K562 (cell line): ENCODE measurements at regions not wholly inside any gene's neighbourhood (a gene's known extent, or its start where the extent isn't known, plus 50 kb on each side); places are given as distances from the start of the nearest gene placed in this dataset.

Experiments used
- ATAC-seq: fragments of 200-7000 bp; cut with Tn5 transposase; 3 replicates; pipeline ENCODE4 v1.9.1; 2020; ENCODE audit warnings: moderate library complexity
- BruUV-seq: library from RNA; stranded (reverse); fragments of 400-500 nt; replicated peaks from 2 replicates; lab custom pipeline; 2021; lab: Mats Ljungman, UMichigan
- CTCF ChIA-PET: fragments of 300-600 bp; formaldehyde crosslinking; extraction: SDS; loops from one replicate; lab custom pipeline; 2021; ENCODE audit warnings: low intra/inter-chr PET ratio; lab: Yijun Ruan, JAX
- POLR2A ChIA-PET: fragments of 300-600, 350-650 bp; sonication (Branson Sonifier 250); formaldehyde crosslinking; extraction: SDS; loops from one replicate; lab custom pipeline; 2021; ENCODE audit warnings: antibody characterized with exemption, inconsistent platforms; lab: Yijun Ruan, JAX
- DNase-seq, 4 experiments: peaks; one replicate each; pipeline versions ENCODE4 v3.0.0 to v3.0.0-alpha.2; 2011 to 2018; ENCODE audit warnings: low spot score in 3 of 4, mixed read lengths in 3 of 4; ENCODE audit errors: extremely low read depth in 1 of 4
- FAIRE-seq: peaks from 2 replicates; lab custom pipeline; 2011; peaks lifted over from hg19 to GRCh38; lab: Jason Lieb, UNC
- H2AFZ ChIP-seq: 2 replicates; pipeline ENCODE4 v1.6.0; 2011; ENCODE audit warnings: low read depth, low read length, control low read depth, inconsistent platforms
- H3K27ac ChIP-seq: fragments of 200-600 bp; 3 replicates; pipeline ENCODE4 v1.8.0; 2011; ENCODE audit warnings: low read depth, mild to moderate bottlenecking, control low read depth, inconsistent platforms, low read length, moderate library complexity, mixed read lengths; ENCODE audit errors: extremely low read depth
- H3K27me3 ChIP-seq, 2 experiments: fragments of 300-600 bp in 1 of 2; 2 replicates in 1 of 2; 3 replicates in 1 of 2; pipeline versions ENCODE4 v1.6.0 to v1.8.0; 2011; ENCODE audit warnings: inconsistent platforms in 2 of 2, low read length in 2 of 2, mild to moderate bottlenecking in 1 of 2, mixed read lengths in 1 of 2, moderate library complexity in 1 of 2; ENCODE audit not compliant: control insufficient read depth in 2 of 2, insufficient read depth in 2 of 2
- H3K36me3 ChIP-seq: fragments of 300-600 bp; 3 replicates; pipeline ENCODE4 v1.8.0; 2011; ENCODE audit warnings: mild to moderate bottlenecking, low read length, inconsistent platforms; ENCODE audit not compliant: control insufficient read depth, insufficient read depth
- H3K4me1 ChIP-seq, 2 experiments: fragments of 200-600 bp in 1 of 2; replicated peaks in 1 of 2; 2 replicates in 1 of 2; 3 replicates in 1 of 2; pipeline versions ENCODE4 v1.5.1 to v1.8.0; 2011; ENCODE audit warnings: inconsistent platforms in 2 of 2, low read length in 2 of 2, mild to moderate bottlenecking in 1 of 2, mixed read lengths in 1 of 2, moderate library complexity in 1 of 2; ENCODE audit not compliant: control insufficient read depth in 2 of 2, insufficient read depth in 2 of 2
- H3K4me2 ChIP-seq: 2 replicates; pipeline ENCODE4 v1.6.1; 2011; ENCODE audit warnings: low read length, control low read depth, inconsistent platforms, mixed read lengths; ENCODE audit not compliant: insufficient read depth
- H3K4me3 ChIP-seq: fragments of 200-600 bp; sonication (generic), shearing (Covaris generic); 2 replicates; pipeline ENCODE4 v1.5.1; 2016; ENCODE audit warnings: control low read depth, inconsistent platforms
- H3K79me2 ChIP-seq: fragments of 200-600 bp; 3 replicates; pipeline ENCODE4 v1.8.0; 2011; ENCODE audit warnings: low read length, inconsistent platforms; ENCODE audit not compliant: control insufficient read depth, insufficient read depth
- H3K9ac ChIP-seq, 2 experiments: 2 replicates each; pipeline versions ENCODE4 v1.6.0 to v1.6.1; 2011; ENCODE audit warnings: low read depth in 2 of 2, low read length in 2 of 2, control low read depth in 1 of 2, inconsistent platforms in 1 of 2, mild to moderate bottlenecking in 1 of 2, mixed read lengths in 1 of 2; ENCODE audit not compliant: insufficient read depth in 1 of 2
- H3K9me1 ChIP-seq: one replicate; pipeline ENCODE4 v1.6.0; 2011; ENCODE audit warnings: inconsistent platforms, mild to moderate bottlenecking, low read length, moderate library complexity; ENCODE audit not compliant: control insufficient read depth, insufficient read depth
- H3K9me3 ChIP-seq: replicated peaks from 2 replicates; pipeline ENCODE4 v1.5.1; 2011; ENCODE audit warnings: low read depth, low read length, inconsistent platforms; ENCODE audit not compliant: control insufficient read depth, insufficient read depth
- H4K20me1 ChIP-seq: replicated peaks from 2 replicates; pipeline ENCODE4 v1.6.1; 2011; ENCODE audit warnings: low read length, inconsistent platforms, mixed read lengths; ENCODE audit not compliant: control insufficient read depth, insufficient read depth
- C11orf30 ChIP-seq: fragments of 450-650 bp; IDR thresholded peaks from 2 replicates; pipeline ENCODE4 v1.6.1; 2016; ENCODE audit warnings: low read depth, mild to moderate bottlenecking
- GATA2 ChIP-seq: sonication (generic); formaldehyde crosslinking; IDR thresholded peaks from 2 replicates; pipeline ENCODE4 v1.4.0; 2020; ENCODE audit warnings: mild to moderate bottlenecking, missing genetic modification reagents
- HLTF ChIP-seq: fragments of 450-650 bp; IDR thresholded peaks from 2 replicates; pipeline ENCODE4 v1.6.1; 2016
- SMAD2 ChIP-seq: fragments of 150-350 bp; IDR thresholded peaks from 2 replicates; pipeline ENCODE4 v1.6.1; 2014; ENCODE audit warnings: low read depth, mild to moderate bottlenecking, low read length
- ZNF212 ChIP-seq: fragments of 450-650 bp; formaldehyde crosslinking; IDR thresholded peaks from 2 replicates; pipeline ENCODE4 v1.4.0; 2020; ENCODE audit warnings: mild to moderate bottlenecking
- ZSCAN32 ChIP-seq: fragments of 450-650 bp; formaldehyde crosslinking; IDR thresholded peaks from 2 replicates; pipeline ENCODE4 v1.4.0; 2020; ENCODE audit warnings: mild to moderate bottlenecking, moderate library complexity
- WGBS: fragments of 100-300 bp; shearing (Covaris generic); methylation state at CpG from one replicate; pipeline ENCODE4 v1.1.6; 2016; ENCODE audit warnings: low coverage, mixed read lengths; ENCODE audit not compliant: insufficient coverage; ENCODE audit errors: missing lambda C conversion rate; 5-methylcytosine and 5-hydroxymethylcytosine counted together
- in situ Hi-C: fragments of 300-500 bp; cut with MboI; formaldehyde crosslinking; loops from 4 replicates; pipeline ENCODE4 v1.15.0; 2018; ENCODE audit warnings: inconsistent platforms, mixed read lengths
- intact Hi-C: fragments of 100-400 bp; cut with micrococcal nuclease; formaldehyde crosslinking; loops from 2 replicates; pipeline ENCODE4 v1.14.2; 2022
- TF ChIP-seq, protein P1 (sequence below): sonication (generic); formaldehyde crosslinking; IDR thresholded peaks from 2 replicates; pipeline ENCODE4 v1.5.0; 2020; ENCODE audit warnings: missing genetic modification reagents

DNA sequence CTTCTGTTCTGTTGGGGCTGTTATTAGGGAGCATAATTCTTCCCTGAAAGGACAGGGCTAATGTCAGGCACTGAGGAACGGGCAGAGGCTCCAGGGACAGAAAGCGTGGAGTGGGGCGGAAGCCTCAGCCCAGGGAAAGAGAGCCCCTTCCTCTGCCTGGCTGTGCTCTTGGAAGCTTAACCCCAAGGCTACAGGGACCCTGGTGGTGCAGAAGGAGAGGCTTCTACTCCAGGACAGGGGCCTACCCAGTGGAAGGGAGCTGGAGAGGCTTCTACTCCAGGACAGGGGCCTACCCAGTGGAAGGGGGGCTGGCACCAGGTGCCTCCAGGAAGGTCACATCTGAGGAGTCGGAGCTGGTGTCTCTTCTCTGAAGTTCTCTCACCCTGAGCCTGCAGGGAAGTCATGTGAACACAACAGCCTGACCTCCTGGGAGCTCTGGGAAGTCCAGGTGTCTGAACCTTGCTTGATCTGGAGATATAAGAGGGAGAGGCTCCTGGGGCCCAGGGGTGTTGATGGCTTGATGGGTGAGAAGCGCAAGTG, 159.5 kb upstream of the SOX1 start:
- Histone ChIP-seq H3K4me1 (peaks cover 0 to 5% of the 10 kb centered on the region in 2 experiments; a peak in 2 of 5 replicates), H3K4me3 (no peak overlapping the region), H3K36me3 (no peaks in the 10 kb centered on the region), H4K20me1 (no peaks in the 10 kb centered on the region), H3K9me1 (no peaks in the 10 kb centered on the region), H3K9ac (no peak overlapping the region), H3K27me3 (peaks cover 0 to 16% of the 10 kb centered on the region in 2 experiments; a peak in 1 of 5 replicates), H2AFZ (no peak overlapping the region), H3K4me2 (no peak overlapping the region), H3K79me2 (no peaks in the 10 kb centered on the region), H3K27ac (no peak overlapping the region), H3K9me3 (no peaks in the 10 kb centered on the region)
- intact Hi-C loops = no loop called here
- no TSS peak for BruUV-seq
- ATAC-seq (no peak), DNase-seq (no peak), FAIRE-seq (no peak)
- ChIA-PET CTCF (no interaction called here), POLR2A (no interaction called here)
- 0% methylated on average over 5 of the region's 5 CpGs for WGBS
- in situ Hi-C loops = no loop called here
- TF ChIP-seq C11orf30 (no peak), ZSCAN32 (CRISPR knock-in tag) (no peak), SMAD2 (no peak), GATA2 (CRISPR knock-in tag) (no peak), ZNF212 (CRISPR knock-in tag) (no peak), HLTF (no peak)
- TF ChIP-seq, protein P1, sequence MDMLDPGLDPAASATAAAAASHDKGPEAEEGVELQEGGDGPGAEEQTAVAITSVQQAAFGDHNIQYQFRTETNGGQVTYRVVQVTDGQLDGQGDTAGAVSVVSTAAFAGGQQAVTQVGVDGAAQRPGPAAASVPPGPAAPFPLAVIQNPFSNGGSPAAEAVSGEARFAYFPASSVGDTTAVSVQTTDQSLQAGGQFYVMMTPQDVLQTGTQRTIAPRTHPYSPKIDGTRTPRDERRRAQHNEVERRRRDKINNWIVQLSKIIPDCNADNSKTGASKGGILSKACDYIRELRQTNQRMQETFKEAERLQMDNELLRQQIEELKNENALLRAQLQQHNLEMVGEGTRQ = no peak
- TF ChIP-seq, all 486 proteins: peak for 0
